Neuronal stem cell (in vitro differentiated cells): ENCODE measurements at regions not wholly inside any gene's neighbourhood (a gene's known extent, or its start where the extent isn't known, plus 50 kb on each side); places are given as distances from the start of the nearest gene placed in this dataset.

ENCODE experiments used
- DNase-seq: peaks from one replicate; pipeline ENCODE4 v3.0.0-alpha.2; 2013; ENCODE audit warnings: low spot score
- H2AFZ ChIP-seq: one replicate; pipeline ENCODE4 v1.6.1; 2013; ENCODE audit warnings: mild to moderate bottlenecking, low read length, inconsistent platforms
- H2AK5ac ChIP-seq: 2 replicates; pipeline ENCODE4 v1.6.1; 2013; ENCODE audit warnings: low read depth, mild to moderate bottlenecking, inconsistent platforms, low read length, moderate library complexity, mixed read lengths
- H2BK120ac ChIP-seq: 2 replicates; pipeline ENCODE4 v1.6.1; 2013; ENCODE audit warnings: low read depth, mild to moderate bottlenecking, inconsistent platforms, low read length, moderate library complexity, mixed read lengths
- H2BK12ac ChIP-seq: one replicate; pipeline ENCODE4 v1.6.1; 2013; ENCODE audit warnings: low read length, inconsistent platforms
- H2BK15ac ChIP-seq: 2 replicates; pipeline ENCODE4 v1.6.1; 2013; ENCODE audit warnings: mild to moderate bottlenecking, low read length, inconsistent platforms, mixed read lengths
- H2BK5ac ChIP-seq: one replicate; pipeline ENCODE4 v1.6.1; 2013; ENCODE audit warnings: inconsistent platforms, mild to moderate bottlenecking, low read length, moderate library complexity
- H3K14ac ChIP-seq: one replicate; pipeline ENCODE4 v1.6.1; 2013; ENCODE audit warnings: low read length, inconsistent platforms
- H3K18ac ChIP-seq: 2 replicates; pipeline ENCODE4 v1.6.1; 2013; ENCODE audit warnings: low read length, inconsistent platforms
- H3K23ac ChIP-seq: 2 replicates; pipeline ENCODE4 v1.6.1; 2013; ENCODE audit warnings: low read depth, mild to moderate bottlenecking, mixed read lengths, low read length, inconsistent platforms; ENCODE audit not compliant: poor library complexity
- H3K27ac ChIP-seq: replicated peaks from 3 replicates; pipeline ENCODE4 v1.5.1; 2013; ENCODE audit warnings: low read length, inconsistent platforms
- H3K27me3 ChIP-seq, 3 experiments: 2 replicates each; pipeline ENCODE4 v1.6.1; 2013; ENCODE audit warnings: low read length in 3 of 3, mild to moderate bottlenecking in 2 of 3, inconsistent platforms in 1 of 3, low read depth in 1 of 3, mixed read lengths in 1 of 3, moderate library complexity in 1 of 3; ENCODE audit not compliant: control insufficient read depth in 3 of 3, insufficient read depth in 3 of 3
- H3K36me3 ChIP-seq, 2 donors: replicated peaks in 1 of 2; 2 replicates each; pipeline ENCODE4 v1.6.1; 2013; ENCODE audit warnings: low read length in 2 of 2; ENCODE audit not compliant: control insufficient read depth in 2 of 2, insufficient read depth in 2 of 2
- H3K4ac ChIP-seq: 2 replicates; pipeline ENCODE4 v1.6.1; 2013; ENCODE audit warnings: inconsistent platforms, mild to moderate bottlenecking, low read length, moderate library complexity
- H3K4me1 ChIP-seq, 2 donors: 1 replicate in 1 of 2; 2 replicates in 1 of 2; pipeline ENCODE4 v1.6.1; 2013; ENCODE audit warnings: low read length in 2 of 2, low read depth in 1 of 2; ENCODE audit not compliant: control insufficient read depth in 2 of 2, insufficient read depth in 1 of 2
- H3K4me2 ChIP-seq: one replicate; pipeline ENCODE4 v1.6.1; 2013; ENCODE audit warnings: mild to moderate bottlenecking, low read length, inconsistent platforms; ENCODE audit not compliant: insufficient read depth, poor library complexity, severe bottlenecking
- H3K4me3 ChIP-seq, 2 donors: 2 replicates each; pipeline ENCODE4 v1.5.1; 2013; ENCODE audit warnings: low read length in 2 of 2, mild to moderate bottlenecking in 2 of 2, inconsistent platforms in 1 of 2, moderate library complexity in 1 of 2
- H3K79me1 ChIP-seq: one replicate; pipeline ENCODE4 v1.6.1; 2013; ENCODE audit warnings: low read depth, mild to moderate bottlenecking, inconsistent platforms, low read length, moderate library complexity
- H3K9ac ChIP-seq: one replicate; pipeline ENCODE4 v1.6.1; 2013; ENCODE audit warnings: mild to moderate bottlenecking, low read depth, low read length, inconsistent platforms; ENCODE audit not compliant: poor library complexity
- H3K9me3 ChIP-seq, 2 donors: replicated peaks in 1 of 2; 2 replicates each; pipeline versions ENCODE3 to v1.6.1; 2013; ENCODE audit warnings: low read length in 2 of 2, mild to moderate bottlenecking in 2 of 2, inconsistent platforms in 1 of 2, low read depth in 1 of 2, mixed read lengths in 1 of 2, moderate library complexity in 1 of 2; ENCODE audit not compliant: control insufficient read depth in 2 of 2, insufficient read depth in 1 of 2
- H4K8ac ChIP-seq: one replicate; pipeline ENCODE4 v1.6.1; 2013; ENCODE audit warnings: low read depth, mild to moderate bottlenecking, inconsistent platforms, low read length, moderate library complexity
- H4K91ac ChIP-seq: one replicate; pipeline ENCODE4 v1.6.1; 2013; ENCODE audit warnings: low read length, low read depth, mild to moderate bottlenecking, inconsistent platforms; ENCODE audit not compliant: poor library complexity
- WGBS, 2 donors: extraction: QIAGEN DNeasy Blood & Tissue Kit; methylation state at CpG; one replicate each; pipeline ENCODE4 v1.1.7; 2013; ENCODE audit warnings: missing lambda C conversion rate in 2 of 2, mixed read lengths in 1 of 2; ENCODE audit not compliant: insufficient read length in 2 of 2, insufficient replicate concordance in 1 of 2; ENCODE audit errors: extremely low coverage in 2 of 2; 5-methylcytosine and 5-hydroxymethylcytosine counted together

DNA sequence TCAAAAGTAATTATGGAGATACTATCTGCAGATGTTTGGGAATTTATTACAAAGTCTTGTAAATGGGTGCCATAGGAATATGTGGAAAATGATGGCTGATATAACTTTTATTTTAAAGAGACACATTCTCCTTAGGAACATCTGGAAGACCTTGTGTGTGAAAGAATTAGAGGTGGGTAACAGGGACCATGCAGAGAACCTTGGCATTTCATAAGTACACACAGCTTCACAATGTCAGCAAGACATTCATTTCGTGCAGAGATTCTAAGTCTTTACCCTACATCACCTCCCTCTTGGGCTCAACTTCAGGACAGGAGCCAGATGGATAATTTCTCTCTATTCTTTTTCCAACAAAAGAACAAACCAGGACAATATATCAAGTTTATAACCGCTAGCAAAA, 458.1 kb upstream of the INTU start:
- no peak overlapping the region for H3K4ac ChIP-seq
- no peak overlapping the region for H2BK15ac ChIP-seq
- no peak overlapping the region for H3K9ac ChIP-seq
- H3K27me3 ChIP-seq: no peaks in the 10 kb centered on the region
- no peak overlapping the region for H4K8ac ChIP-seq
- H2BK120ac ChIP-seq: no peak overlapping the region
- H3K4me1 ChIP-seq: no peaks in the 10 kb centered on the region
- no peak overlapping the region for H3K4me3 ChIP-seq
- H3K27ac ChIP-seq: no peak overlapping the region
- no peaks in the 10 kb centered on the region for H3K36me3 ChIP-seq
- no peaks in the 10 kb centered on the region for H3K9me3 ChIP-seq
- no peak overlapping the region for H2AK5ac ChIP-seq
- DNase-seq: no peak
- no peak overlapping the region for H4K91ac ChIP-seq
- no peak overlapping the region for H2BK12ac ChIP-seq
- H2BK5ac ChIP-seq: no peak overlapping the region
- H3K23ac ChIP-seq: no peak overlapping the region
- no peak overlapping the region for H3K4me2 ChIP-seq
- no peak overlapping the region for H2AFZ ChIP-seq
- no peaks in the 10 kb centered on the region for H3K79me1 ChIP-seq
- H3K14ac ChIP-seq: no peak overlapping the region
- H3K18ac ChIP-seq: no peak overlapping the region
- WGBS, 2 donors: no CpG with 5 or more reads among the region's 2 CpGs

- Histone ChIP-seq H3K27me3 (no peaks in the 10 kb centered on the region), H3K9me3 (peaks cover 0 to 1% of the 10 kb centered on the region in 2 donors), H3K23ac (no peak overlapping the region), H3K36me3 (no peaks in the 10 kb centered on the region), H2BK5ac (no peak overlapping the region), H3K4me2 (no peak overlapping the region), H2BK12ac (no peak overlapping the region), H3K9ac (no peak overlapping the region), H3K4ac (no peak overlapping the region), H3K79me1 (no peaks in the 10 kb centered on the region), H3K27ac (no peak overlapping the region), H2BK120ac (no peak overlapping the region), H4K8ac (no peak overlapping the region), H2AK5ac (no peak overlapping the region), H2BK15ac (no peak overlapping the region), H3K4me1 (no peaks in the 10 kb centered on the region), H4K91ac (no peak overlapping the region), H3K4me3 (no peak overlapping the region), H3K18ac (no peak overlapping the region), H2AFZ (no peak overlapping the region), H3K14ac (no peak overlapping the region)
- DNase-seq: no peak
- WGBS, 2 donors: no CpG with 5 or more reads among the region's 2 CpGs
Measured at GRCh38 chr4:127179256-127180087, 453.3 kb upstream of the INTU start.

DNA sequence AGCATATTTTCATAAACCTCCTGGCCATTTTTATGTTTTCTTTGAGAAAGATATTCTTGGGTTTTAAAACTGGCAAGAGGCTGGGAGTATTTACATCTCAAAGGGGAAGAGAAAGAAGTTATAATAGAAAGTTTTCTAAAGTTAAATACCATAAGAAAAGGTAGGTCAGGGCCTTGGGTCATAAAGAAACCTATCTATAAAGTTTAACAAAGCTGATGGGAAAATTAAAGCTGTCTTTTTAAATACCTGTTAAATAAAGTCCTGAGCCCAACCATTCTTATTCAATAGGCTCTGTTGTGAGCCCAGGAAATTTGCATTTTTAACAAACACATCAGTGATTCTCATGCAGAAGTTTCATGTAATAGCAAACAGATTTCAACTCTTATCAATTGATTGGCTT, 451.8 kb upstream of the INTU start:
- H2BK12ac ChIP-seq: no peak overlapping the region
- H2AFZ ChIP-seq: no peak overlapping the region
- peaks cover 0 to 10% of the 10 kb centered on the region in 2 donors for H3K9me3 ChIP-seq
- H3K4ac ChIP-seq: no peak overlapping the region
- H3K4me2 ChIP-seq: no peak overlapping the region
- H3K23ac ChIP-seq: no peak overlapping the region
- H2BK15ac ChIP-seq: no peak overlapping the region
- no peak overlapping the region for H3K9ac ChIP-seq
- H4K91ac ChIP-seq: no peak overlapping the region
- no peaks in the 10 kb centered on the region for H3K79me1 ChIP-seq
- H2BK120ac ChIP-seq: no peak overlapping the region
- no peaks in the 10 kb centered on the region for H3K4me1 ChIP-seq
- H2AK5ac ChIP-seq: no peak overlapping the region
- no peak overlapping the region for H3K18ac ChIP-seq
- H3K27me3 ChIP-seq: no peaks in the 10 kb centered on the region
- H3K36me3 ChIP-seq: no peaks in the 10 kb centered on the region
- H3K27ac ChIP-seq: no peak overlapping the region
- H4K8ac ChIP-seq: no peak overlapping the region
- no peak overlapping the region for H3K4me3 ChIP-seq
- no peak overlapping the region for H2BK5ac ChIP-seq
- no peak for DNase-seq
- no peak overlapping the region for H3K14ac ChIP-seq

DNA sequence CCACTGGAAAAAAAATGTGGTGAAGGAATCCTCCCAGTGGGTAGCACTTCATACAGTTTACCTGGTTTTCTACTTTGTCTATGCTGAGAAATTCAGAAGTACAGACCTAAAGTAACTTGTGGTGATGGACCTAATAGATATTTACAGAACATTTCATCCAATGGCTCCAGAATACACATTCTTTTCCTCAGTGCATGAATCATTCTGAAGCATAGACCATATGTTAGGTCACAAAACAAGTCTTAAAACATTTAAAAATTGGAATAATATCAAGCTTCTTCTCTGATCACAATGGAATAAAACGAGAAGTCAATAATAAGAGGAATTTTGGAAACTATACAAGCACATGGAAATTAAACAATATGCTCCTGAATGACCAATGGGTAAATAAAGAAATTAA, 450.1 kb upstream of the INTU start:
- Histone ChIP-seq H3K36me3 (no peaks in the 10 kb centered on the region), H3K4me3 (no peak overlapping the region), H4K8ac (no peak overlapping the region), H2BK5ac (no peak overlapping the region), H2BK15ac (no peak overlapping the region), H3K79me1 (no peaks in the 10 kb centered on the region), H3K4ac (no peak overlapping the region), H3K9me3 (peaks cover 0 to 15% of the 10 kb centered on the region in 2 donors), H2AFZ (no peak overlapping the region), H4K91ac (no peak overlapping the region), H3K27ac (no peak overlapping the region), H3K27me3 (no peaks in the 10 kb centered on the region), H3K4me2 (no peak overlapping the region), H2AK5ac (no peak overlapping the region), H3K18ac (no peak overlapping the region), H3K9ac (no peak overlapping the region), H2BK120ac (no peak overlapping the region), H3K23ac (no peak overlapping the region), H3K4me1 (no peaks in the 10 kb centered on the region), H3K14ac (no peak overlapping the region), H2BK12ac (no peak overlapping the region)
- WGBS, 2 donors: no CpG with 5 or more reads among the region's 1 CpG
- no peak for DNase-seq
